Heart left ventricle (tissue), 13 donors: ENCODE measurements at regions not wholly inside any gene's neighbourhood (a gene's known extent, or its start where the extent isn't known, plus 50 kb on each side); places are given as distances from the start of the nearest gene placed in this dataset.

Experiments
- POLR2A ChIP-seq, 2 donors: fragments of 450-650 bp; IDR thresholded peaks; one replicate each; pipeline ENCODE4 v1.6.1; 2017; ENCODE audit warnings: antibody characterized with exemption in 2 of 2, mild to moderate bottlenecking in 2 of 2, moderate library complexity in 2 of 2
- TF ChIP-seq, protein P1 (sequence below), 12 donors: fragments of 200-600 bp; sonication (generic) in 4 of 12; IDR thresholded peaks; one replicate each; pipeline versions ENCODE4 v1.5.0 to v1.8.0; 2018 to 2022; ENCODE audit warnings: antibody characterized with exemption in 12 of 12, mild to moderate bottlenecking in 5 of 12
- donor health status: ischemic (EF 13 %, LVEDD 7.1; RV severe dilation, severe dysfunction).
- donor health status: DM: no; HTN: yes; CAD: no.
- donor health status: DM: no; HTN: no; CAD: no.
- donor health status: ischemic (EF 25% LVEDD 6.9; RV normal size, moderate dysfunction).
- donor health status: ischemic (EF 25% LVEDD 5.7; RV mildly dilated, moderate dysfunction).
- donor health status: ischemic (EF 35%, LVEDD 5.7; RV mildly dilated, moderate dysfunction).
- donor health status: nonischemic (EF 11% LVEDD 7.7; RV severe dilation, severe dysfunction).
- donor health status: DM: yes; HTN: yes; CAD: no.
- donor health status: PGD.
- donor health status: ischemic (EF 29% LVEDD 5.4; RV normal size, mild dysfunction).
- donor health status: nonischemic (EF 23%, LVEDD 6.1; RV moderate dilation, normal function).

DNA sequence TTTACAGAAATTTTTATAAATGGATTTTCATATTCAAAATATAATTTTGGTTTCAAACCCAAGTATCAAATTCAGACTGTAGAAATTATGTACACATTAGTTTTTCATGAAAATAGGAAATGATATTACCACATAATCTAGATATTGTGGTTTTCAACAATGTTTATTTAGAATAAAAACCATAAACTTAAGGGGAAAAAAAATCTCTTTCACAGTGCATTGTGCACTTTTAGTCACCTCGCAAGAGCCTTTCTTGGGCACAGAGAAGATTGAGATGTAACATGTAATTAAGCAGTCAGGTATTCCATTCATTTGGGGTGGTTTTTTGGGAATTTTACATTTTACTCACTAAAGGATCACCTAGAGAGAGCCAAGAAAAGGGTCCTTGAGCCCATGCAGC, 104.0 kb downstream of the TANC2 start:
- TF ChIP-seq, protein P1, sequence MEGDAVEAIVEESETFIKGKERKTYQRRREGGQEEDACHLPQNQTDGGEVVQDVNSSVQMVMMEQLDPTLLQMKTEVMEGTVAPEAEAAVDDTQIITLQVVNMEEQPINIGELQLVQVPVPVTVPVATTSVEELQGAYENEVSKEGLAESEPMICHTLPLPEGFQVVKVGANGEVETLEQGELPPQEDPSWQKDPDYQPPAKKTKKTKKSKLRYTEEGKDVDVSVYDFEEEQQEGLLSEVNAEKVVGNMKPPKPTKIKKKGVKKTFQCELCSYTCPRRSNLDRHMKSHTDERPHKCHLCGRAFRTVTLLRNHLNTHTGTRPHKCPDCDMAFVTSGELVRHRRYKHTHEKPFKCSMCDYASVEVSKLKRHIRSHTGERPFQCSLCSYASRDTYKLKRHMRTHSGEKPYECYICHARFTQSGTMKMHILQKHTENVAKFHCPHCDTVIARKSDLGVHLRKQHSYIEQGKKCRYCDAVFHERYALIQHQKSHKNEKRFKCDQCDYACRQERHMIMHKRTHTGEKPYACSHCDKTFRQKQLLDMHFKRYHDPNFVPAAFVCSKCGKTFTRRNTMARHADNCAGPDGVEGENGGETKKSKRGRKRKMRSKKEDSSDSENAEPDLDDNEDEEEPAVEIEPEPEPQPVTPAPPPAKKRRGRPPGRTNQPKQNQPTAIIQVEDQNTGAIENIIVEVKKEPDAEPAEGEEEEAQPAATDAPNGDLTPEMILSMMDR (IDR thresholded peaks at IDR 0.05) = no peak
- no peak for TF ChIP-seq POLR2A (IDR thresholded peaks at IDR 0.05)
